GM20000 (cell line): ENCODE measurements at regions not wholly inside any gene's neighbourhood (a gene's known extent, or its start where the extent isn't known, plus 50 kb on each side); places are given as distances from the start of the nearest gene placed in this dataset.

ENCODE experiments used
- DNase-seq: peaks from one replicate; pipeline ENCODE4 v3.0.0; 2012; ENCODE audit warnings: low spot score
- TF ChIP-seq, protein P1 (sequence below): IDR thresholded peaks from 2 replicates; pipeline ENCODE4 v1.5.1; 2012; ENCODE audit warnings: mild to moderate bottlenecking, control low read depth; ENCODE audit errors: extremely low read depth, missing control alignments

DNA sequence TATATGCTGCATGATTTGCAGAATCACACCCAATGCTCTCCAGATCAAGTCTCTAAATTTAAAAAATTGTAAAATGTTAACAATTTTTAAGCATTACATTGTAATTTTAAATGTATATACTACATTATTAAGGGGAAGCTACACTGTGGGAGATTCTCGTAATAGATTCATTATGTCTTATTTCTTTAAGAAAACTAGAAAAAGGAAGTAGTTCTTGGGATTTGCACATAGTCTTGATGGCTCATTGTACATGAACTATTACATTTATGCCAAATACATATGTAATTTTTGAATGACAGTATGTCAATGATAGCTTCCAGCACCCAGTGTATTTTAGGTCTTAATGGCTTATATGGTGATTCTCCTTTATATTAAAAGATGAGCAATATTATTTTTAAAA is 250.3 kb downstream of the PTPRC start:
- DNase-seq, result no peak
- TF ChIP-seq, protein P1, sequence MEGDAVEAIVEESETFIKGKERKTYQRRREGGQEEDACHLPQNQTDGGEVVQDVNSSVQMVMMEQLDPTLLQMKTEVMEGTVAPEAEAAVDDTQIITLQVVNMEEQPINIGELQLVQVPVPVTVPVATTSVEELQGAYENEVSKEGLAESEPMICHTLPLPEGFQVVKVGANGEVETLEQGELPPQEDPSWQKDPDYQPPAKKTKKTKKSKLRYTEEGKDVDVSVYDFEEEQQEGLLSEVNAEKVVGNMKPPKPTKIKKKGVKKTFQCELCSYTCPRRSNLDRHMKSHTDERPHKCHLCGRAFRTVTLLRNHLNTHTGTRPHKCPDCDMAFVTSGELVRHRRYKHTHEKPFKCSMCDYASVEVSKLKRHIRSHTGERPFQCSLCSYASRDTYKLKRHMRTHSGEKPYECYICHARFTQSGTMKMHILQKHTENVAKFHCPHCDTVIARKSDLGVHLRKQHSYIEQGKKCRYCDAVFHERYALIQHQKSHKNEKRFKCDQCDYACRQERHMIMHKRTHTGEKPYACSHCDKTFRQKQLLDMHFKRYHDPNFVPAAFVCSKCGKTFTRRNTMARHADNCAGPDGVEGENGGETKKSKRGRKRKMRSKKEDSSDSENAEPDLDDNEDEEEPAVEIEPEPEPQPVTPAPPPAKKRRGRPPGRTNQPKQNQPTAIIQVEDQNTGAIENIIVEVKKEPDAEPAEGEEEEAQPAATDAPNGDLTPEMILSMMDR, result no peak

DNA sequence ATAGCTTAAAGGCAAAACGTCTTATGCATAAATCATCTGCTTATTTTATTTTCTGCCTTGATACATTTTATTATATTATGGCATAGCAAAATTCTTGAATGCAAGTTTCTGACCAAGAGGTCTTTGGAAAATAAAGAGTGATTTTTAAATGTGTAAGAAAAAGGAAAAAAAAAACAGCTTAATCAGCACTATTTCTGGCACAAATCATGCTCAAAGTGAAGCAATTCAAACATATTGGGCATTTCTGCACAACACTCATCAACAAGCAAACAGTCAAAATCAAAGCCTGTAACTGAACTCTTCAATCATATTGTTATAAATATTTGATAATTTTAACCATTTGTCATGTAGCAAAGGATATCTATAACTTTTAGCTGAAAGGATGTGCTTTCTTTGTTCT is 250.9 kb downstream of the PTPRC start:
- DNase-seq, result no peak

GRCh38 chr1:198890214-198890930 is 251.5 kb downstream of the PTPRC start:
- TF ChIP-seq, protein P1, result no peak
- DNase-seq, result no peak

More for the DNA sequence above, 250.9 kb downstream of the PTPRC start:
- TF ChIP-seq, protein P1, result no peak

DNA sequence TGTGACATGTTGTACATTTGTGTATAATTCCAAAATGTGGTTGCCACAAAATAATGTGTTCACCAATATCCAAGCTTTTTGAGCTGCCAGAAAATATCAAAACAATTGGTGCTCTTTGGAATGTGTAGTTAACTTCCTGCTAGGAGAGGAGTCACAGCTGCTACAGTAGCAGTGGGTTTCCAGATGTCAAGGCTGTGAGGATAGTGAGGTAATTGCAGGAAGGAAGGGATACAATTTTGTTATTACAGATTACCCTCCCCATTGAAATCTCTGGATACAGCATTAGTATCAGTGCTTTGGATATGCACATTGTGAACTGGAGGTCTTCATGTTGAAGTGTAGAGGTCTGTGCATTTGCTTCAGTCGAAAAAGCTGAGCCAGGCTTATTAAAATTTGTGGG is 253.2 kb downstream of the PTPRC start:
- no peak for DNase-seq
- TF ChIP-seq, protein P1, result no peak

DNA sequence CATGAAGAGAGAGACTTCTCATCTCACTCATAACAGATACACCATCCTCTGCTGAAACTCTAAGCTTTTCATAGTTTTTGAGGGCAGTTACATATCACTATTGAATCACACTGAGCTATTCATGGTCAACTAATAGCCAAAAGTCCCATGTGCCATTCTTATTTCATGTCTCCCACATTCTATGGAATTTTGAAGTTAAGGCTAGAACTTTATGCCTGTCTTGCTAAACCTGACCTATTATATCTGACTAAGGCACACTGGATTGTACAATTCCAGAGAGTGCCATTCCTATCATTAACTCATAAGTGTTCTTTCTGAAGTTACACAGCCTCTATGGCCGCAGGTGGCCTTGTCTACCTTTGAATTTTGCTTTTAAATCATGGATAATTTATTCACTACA is 254.3 kb downstream of the PTPRC start:
- no peak for DNase-seq
- TF ChIP-seq, protein P1, result no peak

GRCh38 chr1:198893763-198894444 is 255.1 kb downstream of the PTPRC start:
- TF ChIP-seq, protein P1, result no peak
- no peak for DNase-seq

GRCh38 chr1:198901266-198901665 is 262.4 kb downstream of the PTPRC start:
- no peak for DNase-seq
- TF ChIP-seq, protein P1, result no peak
